Smooth muscle cell (in vitro differentiated cells): ENCODE measurements at regions not wholly inside any gene's neighbourhood (a gene's known extent, or its start where the extent isn't known, plus 50 kb on each side); places are given as distances from the start of the nearest gene placed in this dataset.

Source experiments
- DNase-seq: peaks from one replicate; lab custom pipeline; 2025; ENCODE audit not compliant: unreplicated experiment; lab: John Stamatoyannopoulos, UW
- H2AFZ ChIP-seq: fragments of 200-600 bp; sonication (generic); 2 replicates; pipeline ENCODE4 v1.6.0; 2016; ENCODE audit warnings: antibody characterized with exemption, low read depth, mild to moderate bottlenecking
- H3F3A ChIP-seq: fragments of 200-600 bp; sonication (generic); 2 replicates; pipeline ENCODE4 v1.6.0; 2017; ENCODE audit warnings: antibody characterized with exemption, low read depth
- H3K27ac ChIP-seq: fragments of 200-600 bp; sonication (generic); 2 replicates; pipeline ENCODE4 v1.5.1; 2016; ENCODE audit warnings: low read depth, mild to moderate bottlenecking
- H3K27me3 ChIP-seq: fragments of 200-600 bp; sonication (generic); 2 replicates; pipeline ENCODE4 v1.6.1; 2016; ENCODE audit warnings: low read depth, mild to moderate bottlenecking
- H3K36me3 ChIP-seq: fragments of 200-600 bp; sonication (generic); 2 replicates; pipeline ENCODE4 v1.5.1; 2016; ENCODE audit warnings: low read depth
- H3K4me1 ChIP-seq: fragments of 200-600 bp; sonication (generic); 2 replicates; pipeline ENCODE4 v1.5.1; 2016; ENCODE audit warnings: low read depth
- H3K4me2 ChIP-seq: fragments of 200-600 bp; sonication (generic); 2 replicates; pipeline ENCODE4 v1.6.0; 2016; ENCODE audit warnings: mild to moderate bottlenecking
- H3K4me3 ChIP-seq: fragments of 200-600 bp; sonication (generic); 2 replicates; pipeline ENCODE4 v1.5.1; 2016; ENCODE audit warnings: mild to moderate bottlenecking
- H3K79me2 ChIP-seq: fragments of 200-600 bp; sonication (generic); 2 replicates; pipeline ENCODE4 v1.6.0; 2016; ENCODE audit warnings: low read depth, mild to moderate bottlenecking
- H3K9ac ChIP-seq: fragments of 200-600 bp; sonication (generic); 2 replicates; pipeline ENCODE4 v1.6.0; 2016; ENCODE audit warnings: low read depth
- H3K9me3 ChIP-seq: fragments of 200-600 bp; sonication (generic); replicated peaks from 2 replicates; pipeline ENCODE4 v1.5.1; 2016; ENCODE audit warnings: low read depth
- H4K20me1 ChIP-seq: fragments of 200-600 bp; sonication (generic); 2 replicates; pipeline ENCODE4 v1.6.0; 2016; ENCODE audit warnings: low read depth
- WGBS: methylation state at CpG from one replicate; pipeline ENCODE4 v1.1.7; 2016; ENCODE audit warnings: low lambda C conversion rate; 5-methylcytosine and 5-hydroxymethylcytosine counted together
- TF ChIP-seq, protein P1 (sequence below): fragments of 200-600 bp; sonication (generic); IDR thresholded peaks from 2 replicates; pipeline ENCODE4 v1.5.1; 2017; ENCODE audit warnings: borderline replicate concordance, mild to moderate bottlenecking, antibody characterized with exemption; ENCODE audit not compliant: insufficient read depth, poor library complexity, severe bottlenecking

DNA sequence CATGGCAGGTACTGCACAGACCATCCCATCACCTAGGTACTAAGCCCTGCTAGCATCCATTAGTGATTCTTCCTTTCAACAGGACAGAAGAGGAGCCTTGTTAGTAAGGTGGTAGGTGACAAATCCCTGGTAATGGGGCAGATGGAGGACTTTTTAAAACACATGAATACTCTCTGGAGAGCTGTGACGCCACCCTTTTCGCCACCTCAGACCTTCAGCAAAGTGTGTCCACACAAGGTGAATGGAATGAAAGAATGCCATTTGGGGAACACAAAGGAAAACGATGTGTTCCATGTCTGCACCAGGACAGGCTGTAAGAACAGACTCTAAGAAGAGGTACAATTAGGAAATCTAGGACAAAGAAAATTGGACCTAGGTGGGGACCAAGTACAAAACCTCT lies 110.5 kb upstream of the CARMIL1 start:
- H3F3A ChIP-seq: peaks cover 8% of the 10 kb centered on the region
- H3K4me3 ChIP-seq: no peak overlapping the region
- H2AFZ ChIP-seq: no peak overlapping the region
- no peak overlapping the region for H3K27ac ChIP-seq
- 96% methylated on average over 3 of the region's 3 CpGs for WGBS
- no peak overlapping the region for H3K9ac ChIP-seq
- H3K4me1 ChIP-seq: peaks cover 7% of the 10 kb centered on the region
- TF ChIP-seq, protein P1, sequence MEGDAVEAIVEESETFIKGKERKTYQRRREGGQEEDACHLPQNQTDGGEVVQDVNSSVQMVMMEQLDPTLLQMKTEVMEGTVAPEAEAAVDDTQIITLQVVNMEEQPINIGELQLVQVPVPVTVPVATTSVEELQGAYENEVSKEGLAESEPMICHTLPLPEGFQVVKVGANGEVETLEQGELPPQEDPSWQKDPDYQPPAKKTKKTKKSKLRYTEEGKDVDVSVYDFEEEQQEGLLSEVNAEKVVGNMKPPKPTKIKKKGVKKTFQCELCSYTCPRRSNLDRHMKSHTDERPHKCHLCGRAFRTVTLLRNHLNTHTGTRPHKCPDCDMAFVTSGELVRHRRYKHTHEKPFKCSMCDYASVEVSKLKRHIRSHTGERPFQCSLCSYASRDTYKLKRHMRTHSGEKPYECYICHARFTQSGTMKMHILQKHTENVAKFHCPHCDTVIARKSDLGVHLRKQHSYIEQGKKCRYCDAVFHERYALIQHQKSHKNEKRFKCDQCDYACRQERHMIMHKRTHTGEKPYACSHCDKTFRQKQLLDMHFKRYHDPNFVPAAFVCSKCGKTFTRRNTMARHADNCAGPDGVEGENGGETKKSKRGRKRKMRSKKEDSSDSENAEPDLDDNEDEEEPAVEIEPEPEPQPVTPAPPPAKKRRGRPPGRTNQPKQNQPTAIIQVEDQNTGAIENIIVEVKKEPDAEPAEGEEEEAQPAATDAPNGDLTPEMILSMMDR: no peak
- H3K27me3 ChIP-seq: no peaks in the 10 kb centered on the region
- H3K4me2 ChIP-seq: no peak overlapping the region
- DNase-seq: no peak
- H3K79me2 ChIP-seq: no peaks in the 10 kb centered on the region
- no peaks in the 10 kb centered on the region for H4K20me1 ChIP-seq
- no peaks in the 10 kb centered on the region for H3K9me3 ChIP-seq
- H3K36me3 ChIP-seq: no peaks in the 10 kb centered on the region

DNA sequence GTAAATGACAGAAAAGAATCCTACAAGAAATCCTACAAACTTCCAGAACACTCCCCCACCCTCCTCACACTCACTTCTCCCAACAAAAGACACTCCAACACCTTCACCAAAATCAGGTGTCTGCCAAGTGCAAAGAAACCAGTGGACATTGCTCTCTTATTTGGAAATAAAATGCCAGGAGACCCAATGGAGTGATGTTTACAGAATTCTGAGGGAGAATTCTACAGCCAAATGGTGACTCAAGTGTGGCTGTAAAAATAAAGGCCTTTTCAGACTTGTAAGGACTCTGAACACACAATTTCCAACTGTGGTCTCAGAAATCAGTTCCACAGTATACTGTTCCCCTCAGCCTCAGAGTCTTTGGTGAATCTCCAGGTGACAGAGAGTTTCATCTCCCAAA lies 109.6 kb upstream of the CARMIL1 start:
- Histone ChIP-seq H3K4me1 (peaks cover 9% of the 10 kb centered on the region), H3K9me3 (no peaks in the 10 kb centered on the region), H3K27me3 (no peaks in the 10 kb centered on the region), H3F3A (peaks cover 14% of the 10 kb centered on the region), H3K36me3 (no peaks in the 10 kb centered on the region), H2AFZ (peak overlapping the region; percentile 73), H3K27ac (peak overlapping the region; percentile 97), H3K4me2 (peak overlapping the region; percentile 14), H3K4me3 (no peak overlapping the region), H3K79me2 (no peaks in the 10 kb centered on the region), H3K9ac (peak overlapping the region; percentile 38), H4K20me1 (no peaks in the 10 kb centered on the region)
- DNase-seq: no peak
- TF ChIP-seq, protein P1: no peak

DNA sequence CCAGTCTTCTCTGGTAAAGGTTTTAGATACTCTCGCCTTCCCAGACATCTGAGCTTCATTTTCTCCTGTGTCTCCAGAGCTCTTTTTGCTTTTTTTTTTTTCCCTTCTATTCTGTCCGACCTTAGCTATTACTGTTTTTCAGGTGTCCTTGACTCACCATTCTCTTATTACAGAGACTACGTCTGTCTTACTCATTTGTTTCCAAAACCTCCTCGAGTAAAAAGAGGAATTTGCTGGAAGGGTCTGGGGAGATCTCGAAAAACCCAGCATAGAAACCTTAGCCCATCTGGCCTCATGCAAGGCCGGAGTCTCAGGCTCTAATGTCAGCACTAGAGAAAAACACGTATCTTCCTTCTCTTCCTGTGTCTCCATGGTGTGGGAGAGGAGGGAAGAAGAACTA lies 109.2 kb upstream of the CARMIL1 start:
- Histone ChIP-seq H3K9me3 (no peaks in the 10 kb centered on the region), H2AFZ (peak overlapping the region; percentile 73), H3K79me2 (no peaks in the 10 kb centered on the region), H3K4me2 (peak overlapping the region; percentile 14), H3K27ac (peak overlapping the region; percentile 97), H3F3A (peaks cover 17% of the 10 kb centered on the region), H3K36me3 (no peaks in the 10 kb centered on the region), H3K4me1 (peaks cover 9% of the 10 kb centered on the region), H3K27me3 (no peaks in the 10 kb centered on the region), H3K9ac (peak overlapping the region; percentile 38), H3K4me3 (no peak overlapping the region), H4K20me1 (no peaks in the 10 kb centered on the region)
- TF ChIP-seq, protein P1: no peak
- WGBS: 89% methylated on average over 7 of the region's 7 CpGs
- no peak for DNase-seq

DNA sequence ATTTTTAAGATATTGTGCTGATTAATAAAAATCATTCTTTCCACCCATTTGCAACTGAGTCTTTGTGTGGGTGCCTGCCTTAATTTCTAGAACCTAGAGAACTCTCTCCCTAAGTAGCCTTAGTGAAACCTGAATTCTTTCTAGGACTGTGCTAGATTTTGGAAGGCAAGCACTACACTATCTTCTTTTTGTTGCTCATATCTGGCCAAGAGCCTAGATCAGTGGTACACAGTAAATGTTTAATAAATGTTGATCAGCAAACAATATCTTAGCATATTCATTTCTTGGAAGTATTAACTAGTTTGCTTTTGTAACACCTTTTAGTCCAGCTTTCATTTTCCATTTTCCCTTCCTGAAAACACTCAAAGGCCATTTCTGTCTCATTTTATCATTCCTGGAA lies 108.5 kb upstream of the CARMIL1 start:
- H3K27ac ChIP-seq: peak overlapping the region; percentile 97
- no peak overlapping the region for H2AFZ ChIP-seq
- H3K36me3 ChIP-seq: no peaks in the 10 kb centered on the region
- DNase-seq: no peak
- TF ChIP-seq, protein P1: no peak
- peaks cover 17% of the 10 kb centered on the region for H3F3A ChIP-seq
- peaks cover 9% of the 10 kb centered on the region for H3K4me1 ChIP-seq
- no peaks in the 10 kb centered on the region for H3K9me3 ChIP-seq
- no peak overlapping the region for H3K4me2 ChIP-seq
- no peaks in the 10 kb centered on the region for H4K20me1 ChIP-seq
- no peak overlapping the region for H3K4me3 ChIP-seq
- H3K79me2 ChIP-seq: no peaks in the 10 kb centered on the region
- no peak overlapping the region for H3K9ac ChIP-seq
- no peaks in the 10 kb centered on the region for H3K27me3 ChIP-seq
